B cell (primary cell): ENCODE measurements at regions not wholly inside any gene's neighbourhood (a gene's known extent, or its start where the extent isn't known, plus 50 kb on each side); places are given as distances from the start of the nearest gene placed in this dataset.

Experiments used
- ATAC-seq: fragments of 200-7000 bp; cut with Tn5 transposase; one replicate; pipeline ENCODE4 v1.10.0; 2021; ENCODE audit warnings: low read depth, mild to moderate bottlenecking, moderate number of reproducible peaks, moderate library complexity
- CTCF ChIA-PET: fragments of 350-600 bp; sonication (Branson Sonifier 250); formaldehyde crosslinking; loops from one replicate; lab custom pipeline; 2021; ENCODE audit warnings: antibody characterized with exemption, inconsistent platforms; lab: Charles Lee
- POLR2A ChIA-PET: fragments of 350-600 bp; sonication (Branson Sonifier 250); formaldehyde crosslinking; loops from one replicate; lab custom pipeline; 2021; ENCODE audit warnings: antibody characterized with exemption; lab: Charles Lee
- DNase-seq: peaks from one replicate; pipeline ENCODE4 v3.0.0; 2013
- H2AFZ ChIP-seq: 2 replicates; pipeline ENCODE4 v1.6.1; 2012; ENCODE audit warnings: mild to moderate bottlenecking, low read depth, low read length; ENCODE audit not compliant: insufficient read depth, poor library complexity, severe bottlenecking
- H3K27ac ChIP-seq, 2 donors: 1 replicate in 1 of 2; 2 replicates in 1 of 2; pipeline ENCODE4 v1.5.1; 2012 to 2013; ENCODE audit warnings: low read length in 2 of 2, mild to moderate bottlenecking in 2 of 2, moderate library complexity in 1 of 2
- H3K27me3 ChIP-seq, 4 experiments: fragments of 200-600 bp in 1 of 4; sonication (generic) in 1 of 4; replicated peaks in 1 of 4; 1 replicate in 2 of 4; 2 replicates in 2 of 4; pipeline versions ENCODE4 v1.6.1 to v1.7.0; 2013 to 2016; ENCODE audit warnings: low read length in 3 of 4, mild to moderate bottlenecking in 2 of 4, mixed read lengths in 1 of 4, moderate library complexity in 1 of 4; ENCODE audit not compliant: insufficient read depth in 4 of 4, control insufficient read depth in 3 of 4; ENCODE audit errors: control extremely low read depth in 1 of 4
- H3K36me3 ChIP-seq, 2 experiments: replicated peaks in 1 of 2; 1 replicate in 1 of 2; 2 replicates in 1 of 2; pipeline versions ENCODE4 v1.6.1 to v1.7.1; 2013; ENCODE audit warnings: low read length in 1 of 2; ENCODE audit not compliant: insufficient read depth in 2 of 2, control insufficient read depth in 1 of 2; ENCODE audit errors: control extremely low read depth in 1 of 2, extremely low read depth in 1 of 2
- H3K4me1 ChIP-seq, 2 donors: fragments of 200-600 bp in 1 of 2; sonication (generic) in 1 of 2; 1 replicate in 1 of 2; 2 replicates in 1 of 2; pipeline versions ENCODE4 v1.5.1 to v1.6.1; 2013 to 2017; ENCODE audit warnings: low read length in 2 of 2; ENCODE audit not compliant: control insufficient read depth in 2 of 2, insufficient read depth in 2 of 2
- H3K4me2 ChIP-seq: replicated peaks from 2 replicates; pipeline ENCODE3; 2012; ENCODE audit warnings: mild to moderate bottlenecking, low read depth, low read length; ENCODE audit not compliant: poor library complexity, severe bottlenecking
- H3K4me3 ChIP-seq, 5 experiments: fragments of 200-600 bp in 1 of 5; sonication (generic) in 1 of 5; 1 replicate in 3 of 5; 2 replicates in 2 of 5; pipeline versions ENCODE4 v1.5.1 to v1.7.0; 2011 to 2016; ENCODE audit warnings: low read length in 4 of 5, mild to moderate bottlenecking in 4 of 5, low read depth in 2 of 5, control low read depth in 1 of 5, moderate library complexity in 1 of 5; ENCODE audit not compliant: insufficient read depth in 1 of 5; ENCODE audit errors: control extremely low read depth in 1 of 5, extremely low read depth in 1 of 5
- H3K79me2 ChIP-seq: fragments of 200-600 bp; sonication (generic); one replicate; pipeline ENCODE4 v1.6.0; 2016; ENCODE audit warnings: low read length; ENCODE audit not compliant: control insufficient read depth, insufficient read depth
- H3K9ac ChIP-seq: fragments of 200-600 bp; sonication (generic); 2 replicates; pipeline ENCODE4 v1.6.1; 2017; ENCODE audit warnings: mild to moderate bottlenecking, low read length, moderate library complexity
- H3K9me3 ChIP-seq, 3 donors: one replicate each; pipeline versions ENCODE4 v1.6.1 to v1.7.1; 2013; ENCODE audit warnings: low read length in 2 of 3; ENCODE audit not compliant: control insufficient read depth in 2 of 3, insufficient read depth in 1 of 3; ENCODE audit errors: control extremely low read depth in 1 of 3
- H4K20me1 ChIP-seq: 2 replicates; pipeline ENCODE4 v1.6.0; 2012; ENCODE audit warnings: mild to moderate bottlenecking, low read length; ENCODE audit not compliant: insufficient read depth, control insufficient read depth, poor library complexity, severe bottlenecking
- H3K27ac Mint-ChIP-seq: one replicate; pipeline ENCODE4 v1.8.0; 2021; ENCODE audit warnings: mixed read lengths
- H3K27me3 Mint-ChIP-seq: one replicate; pipeline ENCODE4 v1.8.0; 2021; ENCODE audit warnings: mixed read lengths
- H3K4me1 Mint-ChIP-seq: one replicate; pipeline ENCODE4 v1.8.0; 2021; ENCODE audit warnings: mixed read lengths
- H3K4me3 Mint-ChIP-seq: one replicate; pipeline ENCODE4 v1.8.0; 2021; ENCODE audit warnings: mixed read lengths
- H3K9me3 Mint-ChIP-seq: one replicate; pipeline ENCODE4 v1.8.0; 2022; ENCODE audit warnings: mixed read lengths; ENCODE audit not compliant: insufficient read depth
- EZH2 ChIP-seq: IDR thresholded peaks from 2 replicates; pipeline ENCODE4 v1.6.1; 2012; ENCODE audit warnings: borderline replicate concordance, low read depth, mild to moderate bottlenecking, moderate library complexity, low read length; ENCODE audit not compliant: insufficient read depth, poor library complexity, severe bottlenecking
- WGBS: methylation state at CpG from one replicate; pipeline ENCODE4 v1.1.5; 2013; ENCODE audit warnings: missing lambda C conversion rate; ENCODE audit not compliant: insufficient coverage; 5-methylcytosine and 5-hydroxymethylcytosine counted together
- intact Hi-C: fragments of 100-400 bp; cut with micrococcal nuclease; formaldehyde crosslinking; loops from one replicate; pipeline ENCODE4 v1.10.0; 2022
- TF ChIP-seq, protein P1 (sequence below): fragments of 200-600 bp; IDR thresholded peaks from one replicate; pipeline ENCODE4 v1.8.0; 2022; ENCODE audit warnings: antibody characterized with exemption, mild to moderate bottlenecking

DNA sequence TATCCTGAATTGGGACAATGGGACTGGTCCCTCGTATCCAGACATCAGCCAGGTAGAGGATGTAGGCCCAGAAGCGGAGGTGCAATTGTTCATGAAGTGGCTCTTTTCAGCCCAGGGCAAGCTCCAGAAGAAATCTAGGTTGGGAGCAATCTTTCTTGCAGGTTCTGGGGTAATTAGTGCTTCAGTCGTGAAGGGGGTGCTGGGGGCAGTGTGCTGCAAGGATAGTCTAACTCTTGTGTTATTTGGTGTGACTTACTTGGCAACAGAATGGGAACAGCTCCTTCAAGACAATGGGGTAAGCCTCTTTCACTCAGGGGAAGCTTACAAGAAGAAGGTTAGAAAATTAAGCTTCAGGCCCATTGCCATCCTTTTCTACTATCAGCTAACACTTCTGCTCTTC is 273.0 kb downstream of the DIPK2A start:
- Mint-ChIP-seq H3K4me3 (no peak overlapping the region), H3K4me1 (no peaks in the 10 kb centered on the region), H3K9me3 (no peaks in the 10 kb centered on the region), H3K27ac (no peak overlapping the region), H3K27me3 (no peaks in the 10 kb centered on the region)
- CTCF ChIA-PET = no interaction called here
- TF ChIP-seq EZH2 = no peak
- TF ChIP-seq, protein P1, sequence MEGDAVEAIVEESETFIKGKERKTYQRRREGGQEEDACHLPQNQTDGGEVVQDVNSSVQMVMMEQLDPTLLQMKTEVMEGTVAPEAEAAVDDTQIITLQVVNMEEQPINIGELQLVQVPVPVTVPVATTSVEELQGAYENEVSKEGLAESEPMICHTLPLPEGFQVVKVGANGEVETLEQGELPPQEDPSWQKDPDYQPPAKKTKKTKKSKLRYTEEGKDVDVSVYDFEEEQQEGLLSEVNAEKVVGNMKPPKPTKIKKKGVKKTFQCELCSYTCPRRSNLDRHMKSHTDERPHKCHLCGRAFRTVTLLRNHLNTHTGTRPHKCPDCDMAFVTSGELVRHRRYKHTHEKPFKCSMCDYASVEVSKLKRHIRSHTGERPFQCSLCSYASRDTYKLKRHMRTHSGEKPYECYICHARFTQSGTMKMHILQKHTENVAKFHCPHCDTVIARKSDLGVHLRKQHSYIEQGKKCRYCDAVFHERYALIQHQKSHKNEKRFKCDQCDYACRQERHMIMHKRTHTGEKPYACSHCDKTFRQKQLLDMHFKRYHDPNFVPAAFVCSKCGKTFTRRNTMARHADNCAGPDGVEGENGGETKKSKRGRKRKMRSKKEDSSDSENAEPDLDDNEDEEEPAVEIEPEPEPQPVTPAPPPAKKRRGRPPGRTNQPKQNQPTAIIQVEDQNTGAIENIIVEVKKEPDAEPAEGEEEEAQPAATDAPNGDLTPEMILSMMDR = no peak
- H3K4me3 ChIP-seq = no peak overlapping the region
- intact Hi-C loops = no loop called here
- POLR2A ChIA-PET = no interaction called here
- H3K9ac ChIP-seq = no peak overlapping the region
- ATAC-seq (no peak), DNase-seq (no peak)
- no peaks in the 10 kb centered on the region for H3K36me3 ChIP-seq
- no peak overlapping the region for H3K27ac ChIP-seq
- no peaks in the 10 kb centered on the region for H4K20me1 ChIP-seq
- no peaks in the 10 kb centered on the region for H3K27me3 ChIP-seq
- H3K9me3 ChIP-seq = no peaks in the 10 kb centered on the region
- H3K4me1 ChIP-seq = no peaks in the 10 kb centered on the region
- no peaks in the 10 kb centered on the region for H3K79me2 ChIP-seq
- WGBS = 74% methylated on average over 3 of the region's 3 CpGs
- no peak overlapping the region for H3K4me2 ChIP-seq
- H2AFZ ChIP-seq = no peak overlapping the region

DNA sequence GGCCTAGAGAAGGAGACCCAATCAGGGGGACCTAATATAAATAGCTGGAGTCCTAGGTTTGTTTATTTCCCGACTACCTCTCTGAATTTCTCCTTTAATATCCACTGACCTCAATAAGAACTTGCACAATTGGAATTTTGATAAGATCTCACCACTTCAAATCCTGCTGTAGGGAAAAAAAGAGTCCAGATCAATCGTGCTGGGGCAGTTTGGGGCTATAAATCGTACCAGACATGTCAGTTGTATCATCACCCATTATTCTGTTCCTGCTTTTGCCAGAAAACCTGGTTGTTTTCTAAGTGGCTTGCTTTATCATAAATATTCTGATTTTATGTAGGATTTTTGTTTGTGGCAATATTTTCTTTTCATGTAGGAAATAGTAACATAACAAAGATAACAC is 281.3 kb downstream of the DIPK2A start:
- Histone ChIP-seq H3K4me1 (no peaks in the 10 kb centered on the region), H3K9me3 (no peaks in the 10 kb centered on the region), H3K79me2 (no peaks in the 10 kb centered on the region), H3K9ac (no peak overlapping the region), H3K36me3 (no peaks in the 10 kb centered on the region), H4K20me1 (no peaks in the 10 kb centered on the region), H3K27me3 (peaks cover 0 to 4% (median 1%) of the 10 kb centered on the region in 4 experiments), H3K4me3 (no peak overlapping the region), H2AFZ (no peak overlapping the region), H3K4me2 (no peak overlapping the region), H3K27ac (no peak overlapping the region)
- intact Hi-C loops = no loop called here
- ATAC-seq (no peak), DNase-seq (no peak)
- Mint-ChIP-seq H3K4me1 (no peaks in the 10 kb centered on the region), H3K9me3 (no peaks in the 10 kb centered on the region), H3K4me3 (no peak overlapping the region), H3K27me3 (peaks cover 11% of the 10 kb centered on the region), H3K27ac (no peak overlapping the region)
- ChIA-PET CTCF (no interaction called here), POLR2A (no interaction called here)
- WGBS = no CpG with 5 or more reads among the region's 3 CpGs
- no peak for TF ChIP-seq EZH2
- TF ChIP-seq, protein P1 = no peak
